GM12878 (cell line): ENCODE measurements at regions not wholly inside any gene's neighbourhood (a gene's known extent, or its start where the extent isn't known, plus 50 kb on each side); places are given as distances from the start of the nearest gene placed in this dataset.

Experiments
- ATAC-seq: fragments of 200-7000 bp; cut with Tn5 transposase; 3 replicates; pipeline ENCODE4 v1.9.1; 2020; ENCODE audit warnings: mild to moderate bottlenecking, moderate library complexity
- BruUV-seq: library from RNA; stranded (reverse); fragments of 400-500 nt; replicated peaks from 2 replicates; lab custom pipeline; 2021; lab: Mats Ljungman, UMichigan
- CTCF ChIA-PET: fragments of 300-600 bp; sonication (Branson Sonifier 250); formaldehyde crosslinking; extraction: SDS; loops from one replicate; lab custom pipeline; 2021; ENCODE audit warnings: inconsistent platforms; lab: Yijun Ruan, JAX
- POLR2A ChIA-PET: fragments of 350-600 bp; formaldehyde crosslinking; extraction: SDS; loops from one replicate; lab custom pipeline; 2021; ENCODE audit warnings: inconsistent platforms; lab: Charles Lee
- RAD21 ChIA-PET: fragments of 300-600 bp; sonication (Branson Sonifier 250); formaldehyde crosslinking; loops from one replicate; lab custom pipeline; 2023; ENCODE audit warnings: antibody characterized with exemption; ENCODE audit not compliant: unreplicated experiment; lab: Charles Lee
- SMC1A ChIA-PET: fragments of 300-600 bp; sonication (Branson Sonifier 250); formaldehyde crosslinking; loops from one replicate; lab custom pipeline; 2023; ENCODE audit not compliant: unreplicated experiment, uncharacterized antibody; lab: Charles Lee
- DNase-seq: peaks from one replicate; pipeline ENCODE4 v3.0.0-alpha.2; 2011; ENCODE audit warnings: low read depth, low spot score
- FAIRE-seq: peaks from 3 replicates; lab custom pipeline; 2011; peaks lifted over from hg19 to GRCh38; lab: Jason Lieb, UNC
- H2AFZ ChIP-seq: 2 replicates; pipeline ENCODE4 v1.6.0; 2011; ENCODE audit warnings: low read depth, low read length, control low read depth; ENCODE audit not compliant: control insufficient read depth
- H3K27ac ChIP-seq: 2 replicates; pipeline ENCODE4 v1.5.1; 2011; ENCODE audit warnings: control low read depth; ENCODE audit not compliant: control insufficient read depth, insufficient read depth
- H3K27me3 ChIP-seq, 2 experiments: replicated peaks in 1 of 2; 2 replicates each; pipeline versions ENCODE4 v1.6.0 to v1.6.1; 2011; ENCODE audit warnings: low read length in 1 of 2; ENCODE audit not compliant: control insufficient read depth in 2 of 2, insufficient read depth in 2 of 2
- H3K36me3 ChIP-seq, 2 experiments: 2 replicates each; pipeline ENCODE4 v1.5.1; 2011; ENCODE audit warnings: low read length in 1 of 2; ENCODE audit not compliant: control insufficient read depth in 2 of 2, insufficient read depth in 2 of 2
- H3K4me1 ChIP-seq: 2 replicates; pipeline ENCODE4 v1.6.1; 2011; ENCODE audit warnings: mild to moderate bottlenecking, low read length, moderate library complexity, mixed read lengths; ENCODE audit not compliant: control insufficient read depth, insufficient read depth
- H3K4me2 ChIP-seq: 2 replicates; pipeline ENCODE4 v1.6.0; 2011; ENCODE audit warnings: control low read depth; ENCODE audit not compliant: control insufficient read depth, insufficient read depth
- H3K4me3 ChIP-seq: fragments of 200-600 bp; sonication (generic); 2 replicates; pipeline ENCODE4 v1.5.1; 2016
- H3K79me2 ChIP-seq: 2 replicates; pipeline ENCODE4 v1.6.0; 2011; ENCODE audit warnings: low read length; ENCODE audit not compliant: control insufficient read depth, insufficient read depth
- H3K9ac ChIP-seq: 2 replicates; pipeline ENCODE4 v1.8.0; 2011; ENCODE audit warnings: low read length, control low read depth, mixed read lengths; ENCODE audit not compliant: control insufficient read depth, insufficient read depth
- H3K9me3 ChIP-seq: replicated peaks from 3 replicates; pipeline ENCODE4 v1.5.1; 2011; ENCODE audit warnings: mild to moderate bottlenecking, low read length; ENCODE audit not compliant: control insufficient read depth, insufficient read depth
- H4K20me1 ChIP-seq: 2 replicates; pipeline ENCODE4 v1.6.0; 2011; ENCODE audit not compliant: control insufficient read depth, insufficient read depth
- BACH1 ChIP-seq: fragments of 450-650 bp; IDR thresholded peaks from 2 replicates; pipeline ENCODE4 v1.6.1; 2017; ENCODE audit warnings: mild to moderate bottlenecking, borderline replicate concordance
- BCL3 ChIP-seq: IDR thresholded peaks from 2 replicates; pipeline ENCODE4 v1.6.1; 2011; ENCODE audit warnings: borderline replicate concordance, low read depth, mild to moderate bottlenecking, moderate library complexity, low read length; ENCODE audit not compliant: insufficient read depth, poor library complexity, severe bottlenecking
- CHD4 ChIP-seq: fragments of 200-600 bp; sonication (generic); IDR thresholded peaks from 2 replicates; pipeline ENCODE4 v1.6.1; 2016; ENCODE audit warnings: mild to moderate bottlenecking
- EP300 ChIP-seq, 2 experiments: fragments of 150-350 bp in 1 of 2; IDR thresholded peaks; 2 replicates each; pipeline ENCODE4 v1.6.1; 2011 to 2012; ENCODE audit warnings: low read depth in 2 of 2, low read length in 2 of 2, borderline replicate concordance in 1 of 2, improper control_type of control experiment in 1 of 2, inconsistent platforms in 1 of 2; ENCODE audit not compliant: control insufficient read depth in 1 of 2
- FOXM1 ChIP-seq: IDR thresholded peaks from 2 replicates; pipeline ENCODE4 v1.6.1; 2012; ENCODE audit warnings: low read depth, mild to moderate bottlenecking, inconsistent platforms, low read length, moderate library complexity
- HSF1 ChIP-seq: fragments of 150-350 bp; IDR thresholded peaks from 2 replicates; pipeline ENCODE4 v1.6.1; 2014; ENCODE audit warnings: mild to moderate bottlenecking, low read depth, low read length
- KDM1A ChIP-seq: fragments of 200-600 bp; sonication (generic); IDR thresholded peaks from 2 replicates; pipeline ENCODE4 v1.6.1; 2016; ENCODE audit warnings: borderline replicate concordance
- MXI1 ChIP-seq: fragments of 150-350 bp; IDR thresholded peaks from 2 replicates; pipeline ENCODE4 v1.6.1; 2011; ENCODE audit warnings: low read depth, mild to moderate bottlenecking, inconsistent platforms, low read length, improper control_type of control experiment
- NFIC ChIP-seq: IDR thresholded peaks from 2 replicates; pipeline ENCODE4 v1.6.1; 2012; ENCODE audit warnings: low read depth, mild to moderate bottlenecking, inconsistent platforms, low read length, moderate library complexity
- NFXL1 ChIP-seq: fragments of 450-650 bp; IDR thresholded peaks from 2 replicates; pipeline ENCODE4 v1.6.1; 2017; ENCODE audit warnings: antibody characterized with exemption, mild to moderate bottlenecking, borderline replicate concordance
- RAD51 ChIP-seq: fragments of 450-650 bp; IDR thresholded peaks from 2 replicates; pipeline ENCODE4 v1.6.1; 2016; ENCODE audit warnings: moderate library complexity, mild to moderate bottlenecking, inconsistent platforms
- RELB ChIP-seq: fragments of 450-650 bp; IDR thresholded peaks from 2 replicates; pipeline ENCODE4 v1.6.1; 2017; ENCODE audit warnings: low read depth, mild to moderate bottlenecking, moderate library complexity
- RFX5 ChIP-seq: IDR thresholded peaks from 2 replicates; pipeline ENCODE4 v1.6.1; 2011; ENCODE audit warnings: low read depth, low read length, improper control_type of control experiment
- RUNX3 ChIP-seq: IDR thresholded peaks from 2 replicates; pipeline ENCODE4 v1.6.1; 2012; ENCODE audit warnings: low read length, inconsistent platforms
- SIX5 ChIP-seq: IDR thresholded peaks from 2 replicates; pipeline ENCODE4 v1.6.1; 2011; ENCODE audit warnings: mild to moderate bottlenecking, low read depth, low read length, moderate library complexity; ENCODE audit not compliant: severe bottlenecking
- SUPT20H ChIP-seq: IDR thresholded peaks from 2 replicates; pipeline ENCODE4 v1.6.1; 2011; ENCODE audit warnings: low read depth, mild to moderate bottlenecking, low read length, moderate library complexity, borderline replicate concordance; ENCODE audit not compliant: control insufficient read depth
- TAF1 ChIP-seq: IDR thresholded peaks from 2 replicates; pipeline ENCODE4 v1.6.1; 2011; ENCODE audit warnings: mild to moderate bottlenecking, low read depth, low read length, borderline replicate concordance
- WRNIP1 ChIP-seq: IDR thresholded peaks from 2 replicates; pipeline ENCODE4 v1.6.1; 2011; ENCODE audit warnings: low read depth, low read length, improper control_type of control experiment, borderline replicate concordance
- ZBED1 ChIP-seq: IDR thresholded peaks from 2 replicates; pipeline ENCODE4 v1.6.1; 2016; ENCODE audit warnings: borderline replicate concordance
- ZNF384 ChIP-seq: IDR thresholded peaks from 2 replicates; pipeline ENCODE4 v1.6.1; 2012; ENCODE audit warnings: low read depth, mild to moderate bottlenecking, low read length, improper control_type of control experiment, borderline replicate concordance
- in situ Hi-C: fragments of 300-500 bp; cut with MboI; formaldehyde crosslinking; loops from 9 replicates; pipeline ENCODE4 v1.14.3; 2018; ENCODE audit warnings: mixed read lengths
- intact Hi-C: fragments of 100-400 bp; cut with micrococcal nuclease; formaldehyde crosslinking; loops from one replicate; pipeline ENCODE4 v1.14.2; 2022; ENCODE audit not compliant: unreplicated experiment

- DNase-seq (no peak), ATAC-seq (no peak), FAIRE-seq (no peak)
- Histone ChIP-seq H3K9me3 (no peaks in the 10 kb centered on the region), H2AFZ (no peak overlapping the region), H3K4me1 (no peaks in the 10 kb centered on the region), H3K27ac (no peak overlapping the region), H3K36me3 (no peaks in the 10 kb centered on the region), H3K27me3 (no peaks in the 10 kb centered on the region), H3K4me3 (no peak overlapping the region), H3K4me2 (no peak overlapping the region), H3K79me2 (no peaks in the 10 kb centered on the region), H4K20me1 (no peaks in the 10 kb centered on the region), H3K9ac (no peak overlapping the region)
- ChIA-PET SMC1A (no interaction called here), RAD21 (no interaction called here), CTCF (no interaction called here), POLR2A (interaction anchor here (0.6 kb wide), 1 partner anchor 175 kb away, joined by 4 read pairs; no protein-coding TSS in a partner anchor)
- TF ChIP-seq EP300 (IDR thresholded peaks at IDR 0.05; ENCODE audit: borderline replicate concordance in 1 of 2, control insufficient read depth in 1 of 2, low read depth in 2 of 2, low read length in 2 of 2): no peak
- TF ChIP-seq RUNX3: no peak
- TF ChIP-seq TAF1: no peak
- TF ChIP-seq FOXM1: no peak
- no peak for TF ChIP-seq SUPT20H
- no peak for TF ChIP-seq NFXL1
- TF ChIP-seq WRNIP1: no peak
- no peak for TF ChIP-seq SIX5
- no peak for TF ChIP-seq MXI1
- no peak for TF ChIP-seq RAD51
- no peak for TF ChIP-seq ZNF384
- no peak for TF ChIP-seq BCL3
- TF ChIP-seq NFIC: no peak
- TF ChIP-seq ZBED1: no peak
- no peak for TF ChIP-seq RELB
- no peak for TF ChIP-seq HSF1
- no peak for TF ChIP-seq CHD4
- no peak for TF ChIP-seq BACH1
- no peak for TF ChIP-seq RFX5
- no peak for TF ChIP-seq KDM1A
- in situ Hi-C loops (no loop called here), intact Hi-C loops (no loop called here)
- BruUV-seq: no TSS peak
Measured at GRCh38 chr3:181040030-181040429, 50.5 kb upstream of the DNAJC19 start.
